ENCODE measurements at regions not wholly inside any gene's neighbourhood (a gene's known extent, or its start where the extent isn't known, plus 50 kb on each side); places are given as distances from the start of the nearest gene placed in this dataset.

DNA sequence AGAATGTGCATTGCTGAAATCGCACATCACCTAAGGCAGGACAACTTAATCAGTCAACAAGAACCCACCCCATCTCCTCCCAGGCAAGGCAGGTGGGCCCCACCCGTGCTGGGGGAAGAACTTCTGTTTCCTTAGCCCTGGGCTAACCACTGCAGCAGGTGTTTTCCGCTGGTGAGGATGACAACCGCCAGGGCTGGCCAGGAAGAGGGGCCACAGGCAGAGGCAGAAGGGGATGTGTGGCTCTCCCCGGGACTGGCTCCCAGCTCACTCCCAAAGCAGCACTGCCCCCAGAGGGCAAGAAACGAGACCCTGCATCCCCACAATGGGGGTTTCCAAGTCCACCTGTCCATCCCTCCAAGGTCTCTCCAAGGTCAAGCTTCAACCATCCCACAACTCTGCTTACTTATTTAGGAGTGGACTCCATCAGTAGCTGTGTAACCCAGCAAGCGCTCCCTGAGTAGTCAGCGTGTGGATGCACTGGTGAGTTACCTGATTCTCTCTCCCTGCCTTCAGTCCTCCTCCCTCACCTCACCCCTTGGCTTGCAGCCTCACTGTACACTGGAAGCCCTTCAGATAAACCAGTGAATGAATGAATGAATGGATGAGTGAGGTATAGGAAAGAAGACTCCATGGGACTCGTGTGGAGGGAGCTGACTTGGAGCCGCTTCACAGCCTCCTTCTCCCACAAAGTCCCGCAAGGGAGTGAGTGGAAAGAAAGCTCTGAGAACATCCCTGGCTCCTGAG is 168.2 kb upstream of the CST7 start:
- DNase-seq = no peak

DNA sequence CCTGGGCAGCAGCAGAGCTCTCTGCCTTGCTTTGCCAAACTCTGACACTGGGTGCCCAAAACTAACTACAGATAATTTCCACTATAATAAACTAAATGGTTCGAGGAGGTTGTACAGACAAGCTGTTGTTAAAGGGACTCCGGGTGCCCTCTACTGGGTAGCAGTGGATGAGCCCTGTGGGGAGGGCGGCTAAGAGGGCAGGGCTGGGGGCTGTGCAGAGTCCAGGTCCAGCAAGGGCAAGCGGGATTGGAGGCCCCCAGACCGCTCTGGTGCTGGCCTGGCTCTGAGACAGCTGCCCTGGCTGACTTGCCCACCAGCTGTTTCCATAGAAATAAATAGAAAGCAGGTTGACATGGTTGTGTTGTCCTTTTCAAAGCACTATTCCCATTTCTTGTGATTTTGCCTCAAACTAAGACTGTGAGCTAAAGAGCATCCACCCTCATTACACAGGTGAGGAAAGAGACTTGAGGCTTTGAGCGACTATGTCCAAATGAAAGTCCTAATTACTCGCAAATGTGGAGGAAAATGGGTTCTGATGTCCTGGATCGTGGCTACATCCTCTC is 167.6 kb upstream of the CST7 start:
- DNase-seq = no peak

DNA sequence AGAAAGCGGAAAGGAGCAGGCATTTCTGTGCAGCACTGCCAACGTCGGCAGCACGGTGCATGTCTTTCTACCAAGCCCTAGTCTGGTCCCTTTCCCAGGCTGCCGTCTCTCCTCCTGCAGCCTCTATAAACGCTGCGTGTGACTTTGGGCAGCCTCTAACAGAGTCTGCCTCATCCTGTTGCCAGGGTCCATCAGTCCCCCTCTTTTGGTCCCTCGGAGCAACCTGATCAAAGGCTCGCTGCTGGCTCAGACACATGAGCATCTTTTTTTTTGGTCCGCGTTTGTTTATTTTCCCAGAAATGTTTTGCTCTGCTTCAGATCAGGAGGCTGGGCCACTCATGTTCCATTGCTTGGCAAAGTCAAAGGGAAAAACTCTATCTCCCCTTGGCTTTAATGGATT is 166.8 kb upstream of the CST7 start:
- DNase-seq = no peak

DNA sequence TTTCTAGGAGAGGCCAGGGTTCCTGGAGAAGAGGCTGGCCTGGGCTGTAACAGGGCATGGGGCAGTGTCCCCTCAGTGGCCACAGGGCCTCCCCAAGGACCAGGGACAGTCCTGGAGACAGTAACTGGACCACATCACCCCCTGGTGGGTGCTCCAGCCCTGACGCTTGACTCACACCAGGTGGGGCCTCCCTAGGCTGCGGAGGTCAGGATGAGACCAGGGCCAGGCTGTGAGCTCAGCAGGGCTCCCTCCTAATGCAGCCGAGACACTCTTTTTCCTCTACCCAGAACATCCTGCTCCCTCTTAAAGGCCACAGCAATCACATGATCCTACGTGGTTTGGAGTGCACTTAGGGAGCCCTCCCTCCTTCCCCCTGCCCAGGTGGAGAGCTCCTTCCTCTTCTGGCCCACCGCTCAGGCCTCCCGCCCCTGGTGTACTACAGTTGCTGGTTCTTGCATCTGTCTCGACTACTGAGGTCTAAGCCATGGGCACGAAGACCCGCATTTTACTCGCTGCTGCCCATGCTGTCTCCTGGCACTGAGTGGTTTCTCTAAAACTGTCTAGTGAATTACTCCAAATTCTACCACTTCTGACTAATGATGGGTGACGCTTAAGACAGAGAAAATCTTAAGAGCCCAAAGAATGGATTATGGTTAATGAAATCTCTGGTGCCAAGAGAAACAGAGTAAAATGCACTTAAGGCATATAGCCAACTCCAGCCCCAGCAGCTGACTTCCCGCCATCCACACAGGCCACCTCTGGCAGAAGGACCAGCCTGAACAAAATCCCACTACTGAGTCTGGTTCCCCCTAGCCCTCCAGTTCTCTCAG is 166.1 kb upstream of the CST7 start:
- no peak for DNase-seq

DNA sequence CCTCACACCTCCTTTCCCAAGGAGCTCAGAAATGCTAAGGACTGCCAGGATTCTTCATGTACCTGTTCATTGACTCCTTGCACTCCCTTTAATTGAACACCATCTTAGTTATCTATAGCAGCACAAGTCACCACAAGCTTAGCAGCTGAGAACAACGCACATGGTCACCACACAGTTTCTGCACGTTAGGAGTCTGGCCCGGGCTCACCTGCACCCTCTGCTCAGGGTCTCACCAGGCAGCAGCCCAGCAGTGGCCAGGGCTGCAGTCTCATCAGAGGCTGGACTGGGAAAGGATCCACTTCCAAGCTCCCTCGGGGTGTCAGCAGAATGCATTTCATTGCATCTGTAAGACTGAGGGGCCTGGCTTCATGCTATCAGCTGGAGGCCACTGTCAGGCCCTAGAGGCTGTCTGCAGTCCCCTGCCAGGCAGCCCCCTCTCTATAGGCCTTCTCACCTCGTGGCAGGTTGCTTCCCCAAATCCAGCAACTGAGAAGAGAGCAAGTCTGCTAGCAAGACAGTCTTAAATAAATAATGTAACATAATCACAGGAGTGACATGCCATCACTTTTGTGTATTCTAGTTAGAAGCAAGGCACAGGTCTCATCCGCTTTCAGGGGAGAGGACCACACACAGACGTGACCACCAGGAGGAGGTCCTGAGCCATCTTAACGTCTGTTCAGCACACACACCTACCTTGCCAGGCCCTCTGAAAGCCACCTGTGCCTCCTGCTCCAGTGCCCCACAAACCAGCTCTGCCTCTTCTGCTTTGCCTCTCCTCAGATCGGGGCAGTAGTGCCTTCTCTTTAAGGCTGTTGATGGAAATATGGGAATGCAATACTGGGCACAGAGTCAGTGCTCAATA is 165.2 kb upstream of the CST7 start:
- DNase-seq = no peak

DNA sequence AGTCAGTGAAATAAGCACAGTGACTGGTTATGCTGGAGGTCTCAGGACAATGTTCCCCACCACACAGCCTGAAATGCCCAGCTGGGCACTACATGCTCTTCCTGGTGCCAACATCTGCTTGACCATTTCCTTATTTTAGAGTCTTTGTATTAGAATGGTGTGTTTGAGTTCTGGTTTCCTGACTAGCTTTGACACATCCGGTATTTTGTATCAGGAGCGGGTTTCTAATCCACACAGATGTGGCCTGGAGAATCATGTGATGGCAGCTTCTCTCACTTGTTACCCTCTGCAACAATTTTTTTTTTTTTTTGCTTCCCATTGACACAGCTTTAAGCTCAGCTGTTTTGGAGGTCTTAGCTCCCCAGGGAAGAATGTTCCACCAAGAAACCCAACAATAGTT is 164.5 kb upstream of the CST7 start:
- peak; percentile 13 for DNase-seq

DNA sequence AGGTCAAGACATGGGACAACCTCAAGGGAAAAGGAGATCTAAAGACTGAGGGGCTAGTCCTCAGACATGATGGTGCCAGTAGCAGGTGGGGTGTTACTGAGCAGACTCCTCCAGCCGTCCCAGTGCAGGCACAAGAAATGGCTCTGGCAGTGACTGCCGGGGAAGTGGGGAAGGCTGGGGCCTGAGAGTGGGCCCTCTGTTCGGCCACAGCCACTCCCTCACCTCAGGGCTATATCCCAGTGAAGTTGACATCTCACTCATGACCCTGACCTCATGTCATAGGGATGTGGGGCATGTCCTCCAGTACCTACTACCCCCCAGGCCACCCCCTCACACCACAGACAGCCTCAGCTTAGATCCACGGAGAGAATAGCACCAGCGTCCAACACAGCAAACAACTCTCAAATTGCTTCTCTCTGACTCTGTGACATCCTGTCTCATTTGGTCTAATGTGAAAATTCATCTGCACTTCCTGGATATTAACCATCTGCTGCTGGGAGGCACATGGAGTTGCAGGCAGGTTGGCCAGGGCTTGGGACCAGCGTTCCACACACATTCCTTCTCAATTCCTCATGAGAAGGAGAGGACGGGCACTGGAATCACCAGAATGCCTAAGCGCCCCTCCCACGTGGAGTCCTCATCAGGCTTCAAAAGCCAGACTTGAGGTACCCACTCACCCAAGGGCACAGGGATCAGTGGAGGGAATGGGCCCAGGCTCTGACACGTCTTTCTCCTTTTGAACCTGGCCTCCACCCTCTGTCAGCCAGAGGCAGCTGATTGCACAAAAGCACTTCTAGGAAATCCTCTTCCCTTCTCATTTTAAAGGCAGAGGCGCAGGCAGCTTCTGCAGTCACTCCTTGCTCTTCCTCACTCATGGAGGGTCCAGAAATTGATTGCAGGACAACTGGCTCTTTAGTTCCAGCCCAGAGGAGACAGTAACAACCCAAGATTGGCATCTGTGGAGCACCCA is 163.6 kb upstream of the CST7 start:
- DNase-seq = peak; percentile 37

DNA sequence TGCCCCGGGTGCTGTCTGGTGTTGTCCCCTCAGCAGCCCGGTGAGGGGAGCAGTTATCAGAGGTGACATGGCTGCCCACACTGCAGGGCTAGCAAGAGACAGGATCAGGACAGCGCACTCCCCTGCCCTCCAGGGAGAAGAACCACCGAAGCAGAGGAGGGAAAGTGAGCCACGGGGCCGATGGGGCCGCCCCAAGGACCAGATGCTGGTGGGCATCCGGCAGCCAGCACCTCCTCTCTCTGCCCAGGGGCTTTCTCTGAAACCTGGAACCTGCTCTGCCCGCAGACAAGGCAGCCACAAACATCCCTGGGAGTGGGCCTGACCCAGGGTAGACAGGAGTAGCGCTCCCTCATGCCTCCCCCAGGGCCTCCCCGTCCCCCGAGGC is 163.0 kb upstream of the CST7 start:
- DNase-seq = no peak

DNA sequence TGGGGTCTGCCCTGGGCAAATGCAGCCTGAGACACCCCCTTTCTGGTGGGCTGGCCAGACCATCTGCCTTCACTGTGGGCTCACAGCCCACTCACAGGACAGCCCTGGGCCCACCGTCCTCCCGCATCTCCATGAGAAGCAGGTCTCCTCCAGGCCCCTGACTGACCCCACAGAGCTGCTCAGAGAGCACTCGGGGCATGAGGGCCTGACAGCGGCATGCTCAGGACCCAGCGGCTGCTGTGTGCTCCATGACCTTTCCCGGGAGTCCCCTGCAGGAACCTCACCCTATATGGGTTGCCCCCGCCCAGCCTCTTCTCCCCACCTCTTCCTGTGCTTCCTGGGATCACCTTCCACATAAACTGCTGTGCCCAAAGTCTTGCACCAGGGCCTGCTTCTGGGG is 162.4 kb upstream of the CST7 start:
- DNase-seq = no peak

DNA sequence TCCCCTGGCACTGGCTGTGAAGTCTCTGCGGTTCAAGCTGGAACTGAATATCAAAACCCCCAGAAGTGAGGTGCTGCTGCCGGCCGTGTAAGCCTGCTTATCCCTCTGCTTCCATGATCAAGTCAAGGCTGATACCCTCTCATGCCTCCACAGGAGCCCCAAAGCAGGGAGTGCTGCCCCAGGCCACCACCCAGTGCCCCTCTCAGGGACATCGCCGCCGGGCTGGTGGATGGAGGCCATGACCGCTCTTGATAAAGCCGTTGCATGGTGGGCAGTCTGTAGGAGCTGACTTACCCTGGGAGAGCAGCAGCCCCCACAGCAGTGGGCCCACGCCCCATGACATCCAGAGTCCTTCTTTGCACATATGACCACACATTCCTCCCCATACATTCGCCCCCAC is 162.0 kb upstream of the CST7 start:
- DNase-seq = no peak

DNA sequence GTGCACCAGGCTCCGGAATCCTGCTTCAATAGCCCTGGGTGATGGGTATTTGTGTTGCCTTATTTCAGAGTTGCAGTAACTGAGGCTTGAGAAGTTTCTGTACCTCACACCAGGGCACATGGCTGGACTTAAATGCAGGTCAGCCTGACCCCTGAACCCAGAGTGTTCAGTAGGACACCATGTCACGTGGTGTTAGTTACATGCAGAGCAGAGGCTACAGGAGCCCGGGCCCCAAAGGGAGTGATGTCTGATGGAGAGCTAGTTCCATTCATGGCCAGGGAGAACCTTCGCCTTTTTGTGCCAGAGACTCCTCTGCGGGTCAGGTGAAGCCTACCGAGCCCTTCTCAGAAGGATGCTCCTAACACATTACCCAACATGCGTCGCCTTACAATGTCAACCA is 161.4 kb upstream of the CST7 start:
- no peak for DNase-seq

DNA sequence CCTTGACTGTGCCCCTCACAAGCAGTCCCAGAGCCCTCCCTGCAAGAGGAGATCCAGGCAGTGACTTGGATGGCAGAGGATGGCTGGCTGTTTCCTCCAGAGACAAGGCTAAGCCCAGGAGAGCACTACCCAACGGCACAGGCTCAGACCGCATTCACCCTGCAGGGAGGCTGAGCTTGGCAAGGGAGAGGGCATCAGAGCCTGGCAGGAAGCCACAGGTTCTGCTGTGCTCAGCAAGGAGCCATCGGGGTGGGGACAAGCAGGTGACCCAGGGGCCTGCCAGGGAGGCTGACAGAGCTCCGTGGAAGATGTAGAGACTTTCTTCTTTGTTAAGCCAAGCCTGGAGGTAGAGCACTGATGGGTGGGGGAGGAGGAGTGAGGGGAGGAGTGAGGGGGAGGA is 159.2 kb upstream of the CST7 start:
- no peak for DNase-seq

DNA sequence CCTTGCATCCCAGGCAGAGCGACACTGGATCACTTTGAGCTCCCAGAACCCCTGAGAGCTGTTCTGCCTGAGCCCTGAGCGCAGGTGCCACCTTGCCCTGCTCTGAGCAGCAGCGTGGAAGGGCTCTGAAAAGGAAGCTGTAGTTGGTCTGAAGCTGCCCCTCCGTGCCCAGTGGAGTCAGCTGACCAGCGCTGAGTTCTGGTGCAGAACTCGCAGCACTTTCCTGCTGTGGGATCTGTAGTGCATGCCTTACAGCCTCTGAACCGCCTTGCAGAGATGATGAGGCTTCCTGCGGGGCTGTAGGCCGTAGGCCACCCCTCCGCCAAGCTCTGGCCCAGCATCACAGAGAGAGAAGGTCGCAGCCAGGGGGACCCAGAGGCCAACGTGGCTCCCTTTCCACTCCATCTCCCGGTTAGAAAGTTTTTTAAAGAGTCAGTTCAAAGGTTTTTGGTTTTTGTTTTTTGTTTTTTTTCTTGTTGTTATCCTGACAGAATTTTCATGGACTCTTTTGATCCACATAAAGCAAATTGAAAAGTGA is 158.3 kb upstream of the CST7 start:
- no peak for DNase-seq

DNA sequence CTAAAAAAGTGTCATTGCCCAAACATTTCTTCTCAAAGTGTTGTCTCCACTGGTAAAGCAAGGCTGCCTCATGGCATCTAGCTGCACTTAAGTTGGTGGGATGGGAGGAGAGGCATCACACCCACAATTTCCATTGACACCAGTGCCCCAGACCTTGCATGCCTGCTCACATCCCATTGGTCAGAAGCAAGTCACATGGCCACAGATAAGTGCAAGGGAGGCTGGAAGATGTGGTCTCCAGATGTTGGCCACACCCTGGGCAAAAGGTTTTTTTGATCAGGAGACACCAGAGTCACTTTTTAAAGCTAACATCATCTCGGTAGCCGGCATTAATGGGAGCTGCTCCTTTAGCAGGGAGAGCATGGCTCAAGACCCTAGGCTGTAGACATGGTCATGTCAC is 157.1 kb upstream of the CST7 start:
- DNase-seq = no peak

DNA sequence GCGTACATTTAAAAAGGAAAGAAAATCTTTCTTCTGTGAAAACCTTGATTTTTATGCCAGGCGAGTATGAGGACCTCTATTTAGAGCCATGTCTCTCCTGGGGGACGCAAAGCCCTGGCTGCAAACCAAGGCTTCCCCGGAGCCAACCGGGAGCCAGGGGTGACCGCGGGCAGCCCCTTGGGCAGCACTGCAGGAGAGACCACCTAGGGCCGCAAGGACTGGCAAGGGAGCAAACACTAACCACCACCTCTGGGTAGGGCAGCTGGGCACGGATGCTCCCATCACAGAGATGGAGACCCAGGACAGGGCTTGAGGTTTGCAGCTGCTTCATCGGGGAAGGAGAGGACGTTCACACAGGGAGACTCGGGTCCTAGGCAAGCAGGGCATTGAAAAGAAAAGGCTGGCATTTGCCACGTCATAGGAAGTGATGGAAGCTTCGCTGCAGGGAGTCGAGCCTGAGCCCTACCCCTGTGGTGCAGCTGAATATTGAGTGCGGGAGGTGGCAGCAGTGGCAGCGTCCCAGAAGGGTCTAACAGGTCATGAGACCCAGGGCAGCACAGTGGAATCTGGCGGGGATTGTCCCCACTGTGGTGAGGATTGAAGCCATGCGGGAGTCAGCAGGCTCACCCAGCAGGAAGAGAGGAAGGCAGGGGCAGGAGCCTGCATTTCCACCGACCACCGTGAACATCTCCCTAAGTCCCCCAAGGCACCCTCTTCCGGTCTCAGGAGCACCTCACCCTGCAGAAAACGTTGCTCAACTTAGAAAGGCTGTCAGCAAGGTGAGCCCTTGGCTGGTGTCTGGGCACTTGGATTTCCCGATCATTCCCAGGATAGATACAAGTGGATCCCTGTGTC is 156.2 kb upstream of the CST7 start:
- no peak for DNase-seq

DNA sequence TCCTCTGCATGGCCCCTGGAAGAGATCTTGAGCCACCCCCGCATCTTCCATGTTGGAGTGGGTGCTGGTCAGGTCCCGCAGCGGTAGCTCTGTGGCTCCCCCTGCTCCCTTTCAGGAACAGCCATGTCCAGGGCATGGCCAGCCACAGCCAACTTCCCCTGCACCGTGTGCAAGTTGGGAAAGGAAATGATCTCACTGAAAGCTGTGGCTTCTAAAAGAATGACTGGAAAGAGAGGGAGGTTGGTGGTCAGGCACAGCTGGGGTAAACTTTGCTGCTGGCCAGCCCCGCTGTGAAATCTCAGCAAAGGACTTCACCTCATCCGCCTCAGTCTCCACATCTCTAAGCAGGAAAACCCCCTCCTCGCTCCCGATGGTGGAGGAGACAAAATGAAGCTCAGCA is 153.6 kb upstream of the CST7 start:
- peak; percentile 69 for DNase-seq

DNA sequence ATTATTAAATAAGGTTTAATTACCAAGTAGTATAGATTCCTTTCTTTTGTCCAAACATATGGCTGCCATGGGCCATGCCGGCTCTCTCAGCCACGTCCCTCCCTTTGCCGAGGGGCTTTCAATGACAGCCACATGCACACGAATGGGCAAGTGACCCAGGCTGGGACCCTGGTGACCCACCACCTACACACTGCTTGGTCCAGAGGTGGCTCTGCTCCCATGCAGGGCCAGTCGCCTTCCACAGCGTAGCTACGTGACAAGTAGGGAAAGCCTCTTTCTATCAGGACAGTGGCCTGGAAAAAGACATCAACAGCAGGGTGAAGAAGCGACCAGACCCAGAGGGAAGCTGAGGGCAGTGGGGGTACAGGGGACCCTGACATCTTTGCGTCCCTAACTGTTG is 152.8 kb upstream of the CST7 start:
- no peak for DNase-seq

DNA sequence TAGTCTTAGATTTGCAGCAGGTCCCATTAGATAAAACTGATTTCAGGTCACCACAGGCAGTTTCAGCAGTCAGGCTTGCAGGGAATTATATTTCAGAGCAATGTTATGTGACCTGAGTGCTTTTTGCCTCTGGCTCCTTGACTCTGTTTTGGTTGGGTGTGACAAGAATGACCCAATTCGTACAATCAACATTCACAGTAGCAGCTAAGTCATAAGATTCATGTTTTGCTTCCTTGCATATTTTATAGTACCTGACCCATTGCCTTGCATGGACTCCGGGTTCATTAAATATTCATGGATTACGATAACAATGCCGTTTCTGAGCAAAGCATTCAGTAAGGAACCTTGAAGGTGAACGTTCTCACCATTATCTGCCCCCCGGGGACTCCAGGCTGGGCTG is 152.0 kb upstream of the CST7 start:
- no peak for DNase-seq

DNA sequence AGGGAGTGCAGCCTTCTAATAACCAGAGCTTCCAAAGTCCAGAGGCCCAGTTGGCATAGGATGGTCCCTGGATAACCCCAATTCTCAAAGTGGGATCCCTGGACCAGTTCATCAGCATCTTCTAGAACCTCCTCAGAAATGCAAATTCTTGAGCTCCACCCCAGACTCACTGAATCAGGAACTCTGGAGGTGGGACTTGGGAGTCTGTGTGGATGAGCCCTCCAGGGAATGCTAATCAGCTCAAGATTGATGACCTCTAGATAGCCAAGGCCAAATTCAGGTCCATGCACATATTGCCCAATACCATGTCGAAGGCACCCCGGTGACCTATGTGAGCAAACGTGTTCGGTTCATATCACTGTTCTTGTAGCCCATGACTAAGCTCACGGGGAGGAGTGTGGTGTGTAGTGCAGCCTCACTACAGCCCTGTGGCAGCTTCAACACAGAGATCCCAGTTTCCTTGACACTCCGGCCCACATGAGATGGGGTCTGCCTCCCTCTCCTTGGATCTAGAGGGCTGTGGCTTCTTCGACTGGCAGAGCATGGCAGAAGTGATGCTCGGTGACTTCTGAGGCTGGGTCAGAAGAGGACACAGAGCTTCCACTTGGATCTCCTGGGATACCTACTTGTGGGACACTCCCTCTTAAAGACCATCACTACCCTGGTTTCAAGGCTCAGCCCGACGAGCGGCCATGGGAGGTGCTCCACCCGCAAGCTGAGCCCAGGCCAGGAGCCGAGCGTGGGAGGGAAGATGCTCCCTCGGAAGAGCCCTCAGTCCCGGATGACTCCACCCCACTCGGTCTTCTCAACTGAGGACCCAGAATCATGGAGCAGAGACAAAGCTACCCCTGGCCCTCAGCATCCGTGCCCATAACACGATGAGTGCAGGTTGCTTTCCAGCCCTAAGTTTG is 151.1 kb upstream of the CST7 start:
- no peak for DNase-seq

Data from inflammatory macrophage treated with lipopolysaccharide for 4 hours (primary cell).